UCSD-AML1 (cell line): ENCODE measurements at regions not wholly inside any gene's neighbourhood (a gene's known extent, or its start where the extent isn't known, plus 50 kb on each side); places are given as distances from the start of the nearest gene placed in this dataset.
"Not testable (repeated sequence)": the region's sequence is repeated elsewhere in the genome, so short reads cannot be mapped to it uniquely, and the experiment has no call there.

Experiments used
- DNase-seq: peaks from one replicate; lab custom pipeline; 2025; ENCODE audit not compliant: unreplicated experiment; lab: John Stamatoyannopoulos, UW

- DNase-seq: no peak
These were observed 100.3 kb upstream of the SPIN1 start for GRCh38 chr9:88287972-88288371.

DNA sequence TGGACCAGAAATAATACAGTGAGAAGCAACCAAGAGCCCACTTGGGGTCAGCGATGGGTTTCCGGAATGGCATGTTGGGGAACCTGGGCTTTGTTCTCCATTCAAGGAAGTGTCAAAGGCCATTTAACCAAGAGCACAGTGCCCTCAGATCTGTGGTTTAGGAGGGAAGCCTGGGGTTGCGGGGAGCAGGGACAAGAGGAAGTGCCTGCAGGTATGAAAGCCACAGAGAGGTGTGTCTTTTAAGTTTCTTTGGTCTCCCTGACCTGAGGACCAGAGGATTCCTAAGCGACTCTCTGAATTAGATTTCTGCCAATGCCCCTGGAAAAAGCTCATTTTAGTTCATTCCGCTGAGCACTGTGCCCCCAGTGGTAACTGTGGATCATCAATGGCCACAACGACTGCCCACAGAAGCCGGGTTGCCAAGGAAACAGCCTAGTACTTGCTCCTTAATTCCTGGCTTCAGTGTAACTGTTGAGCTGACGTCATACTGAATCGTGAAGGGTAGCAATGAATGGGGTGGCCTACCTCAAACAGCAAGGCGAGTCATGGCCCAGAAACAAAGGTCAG lies 107.3 kb upstream of the SPIN1 start:
- peak; percentile 34 for DNase-seq

DNA sequence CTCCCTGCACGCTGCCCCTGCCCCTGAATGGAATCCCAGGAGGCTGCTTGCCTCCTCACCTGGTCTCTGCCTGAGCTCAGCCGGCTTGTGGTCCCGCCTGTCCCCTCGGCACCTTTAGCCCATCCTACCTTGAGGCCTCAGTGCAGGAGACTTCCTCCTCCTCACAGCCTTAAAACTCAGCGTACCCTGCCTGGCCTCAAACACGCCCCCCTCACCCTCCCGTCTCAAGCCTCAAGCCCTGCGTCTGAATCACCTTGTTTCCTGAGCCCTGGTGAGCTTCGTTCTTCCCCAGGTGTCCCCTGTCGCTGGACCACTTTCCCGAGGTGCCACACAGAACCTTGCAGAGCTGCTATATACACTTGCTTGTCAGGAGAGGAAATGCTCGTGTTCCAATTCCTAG lies 110.2 kb upstream of the SPIN1 start:
- DNase-seq: no peak

GRCh38 chr9:88274078-88274477 lies 114.2 kb upstream of the SPIN1 start:
- DNase-seq: no peak

GRCh38 chr9:88272986-88273385 lies 115.3 kb upstream of the SPIN1 start:
- no peak for DNase-seq

GRCh38 chr9:88270413-88270812 lies 117.8 kb upstream of the SPIN1 start:
- no peak for DNase-seq

GRCh38 chr9:88268886-88269285 lies 119.4 kb upstream of the SPIN1 start:
- no peak for DNase-seq

- no peak for DNase-seq
These were observed 121.0 kb upstream of the SPIN1 start for GRCh38 chr9:88267283-88267682.

GRCh38 chr9:88266416-88266815 lies 121.8 kb upstream of the SPIN1 start:
- DNase-seq: no peak

DNA sequence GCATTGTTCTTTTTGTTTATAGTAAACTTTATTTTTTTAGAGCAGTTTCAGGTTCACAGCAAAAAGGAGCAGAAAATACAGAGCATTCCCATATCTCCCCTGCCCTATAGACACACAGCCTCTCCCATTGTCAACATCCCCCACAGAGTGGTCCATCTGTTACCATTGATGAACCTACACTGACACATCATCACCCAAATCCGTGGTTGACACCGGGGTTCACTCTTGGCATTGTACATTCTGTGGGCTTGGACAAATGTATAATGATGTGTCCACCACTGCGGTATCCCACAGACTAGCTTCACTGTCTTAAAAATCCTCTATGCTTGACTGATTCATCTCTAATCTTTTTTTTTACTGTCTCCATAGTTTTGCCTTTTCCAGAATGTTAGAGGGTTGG lies 120.7 kb upstream of the SPATA31C2 start:
- DNase-seq: no peak

- DNase-seq: no peak
These were observed 120.3 kb upstream of the SPATA31C2 start for GRCh38 chr9:88258601-88259000.

DNA sequence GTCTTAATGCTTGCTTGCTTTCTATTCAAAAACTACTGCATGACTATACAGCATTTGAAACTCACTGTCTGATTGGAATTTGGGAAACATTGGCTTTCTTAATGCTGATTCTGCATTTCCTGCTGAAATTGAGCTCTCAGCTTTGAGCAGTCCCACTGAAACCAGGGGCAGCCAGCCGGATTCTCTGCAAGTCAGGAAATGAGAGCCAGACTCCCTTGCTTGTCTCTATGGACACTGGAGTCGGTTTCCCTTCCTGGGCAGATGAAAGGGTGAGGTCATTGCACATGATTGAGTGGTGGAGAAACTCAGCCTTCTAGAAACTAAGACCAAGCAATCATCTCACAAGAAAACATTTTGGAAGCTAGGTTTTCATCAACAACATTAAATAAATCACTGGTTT lies 119.7 kb upstream of the SPATA31C2 start:
- DNase-seq: no peak

GRCh38 chr9:88256216-88256615 lies 117.9 kb upstream of the SPATA31C2 start:
- no peak for DNase-seq

DNA sequence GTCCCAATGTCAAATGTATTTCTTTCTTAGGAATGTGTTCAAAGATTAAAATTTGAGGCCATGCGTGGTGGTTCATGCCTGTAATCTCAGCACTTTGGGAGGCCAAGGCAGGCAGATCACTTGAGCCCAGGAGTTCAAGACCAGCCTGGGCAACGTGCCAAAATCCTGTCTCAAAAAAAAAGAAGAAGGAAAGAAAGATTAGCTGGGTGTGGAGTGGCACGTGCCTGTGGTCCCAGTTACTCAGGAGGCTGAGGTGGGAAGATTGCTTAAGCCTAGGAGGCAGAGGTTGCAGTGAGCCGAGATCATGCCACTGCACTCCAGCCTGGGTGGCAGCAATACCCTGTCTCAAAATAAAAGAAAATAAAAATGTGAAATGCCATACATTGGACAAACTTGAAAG lies 117.5 kb upstream of the SPATA31C2 start:
- not testable (repeated sequence) for DNase-seq

GRCh38 chr9:88251903-88252302 lies 113.6 kb upstream of the SPATA31C2 start:
- DNase-seq: no peak

GRCh38 chr9:88243736-88244135 lies 105.5 kb upstream of the SPATA31C2 start:
- DNase-seq: no peak

DNA sequence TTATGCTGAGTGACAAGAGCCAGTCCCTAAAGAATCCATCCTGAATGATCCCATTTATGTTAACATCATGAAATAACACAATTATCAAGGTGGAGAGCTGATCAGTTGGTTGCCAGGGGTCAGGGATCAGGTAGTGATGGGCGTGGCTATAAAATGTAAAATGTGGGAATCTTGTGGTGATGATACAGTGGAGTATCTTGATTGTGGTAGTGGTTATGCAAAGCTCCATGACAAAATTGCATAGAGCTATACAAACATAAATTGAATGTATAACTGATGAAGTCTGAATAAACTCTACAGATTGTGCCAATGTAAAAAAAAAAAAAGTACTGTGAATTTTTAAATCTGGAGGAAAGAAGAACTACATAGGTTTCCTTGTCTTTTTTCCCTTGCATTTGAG lies 104.6 kb upstream of the SPATA31C2 start:
- DNase-seq: no peak

DNA sequence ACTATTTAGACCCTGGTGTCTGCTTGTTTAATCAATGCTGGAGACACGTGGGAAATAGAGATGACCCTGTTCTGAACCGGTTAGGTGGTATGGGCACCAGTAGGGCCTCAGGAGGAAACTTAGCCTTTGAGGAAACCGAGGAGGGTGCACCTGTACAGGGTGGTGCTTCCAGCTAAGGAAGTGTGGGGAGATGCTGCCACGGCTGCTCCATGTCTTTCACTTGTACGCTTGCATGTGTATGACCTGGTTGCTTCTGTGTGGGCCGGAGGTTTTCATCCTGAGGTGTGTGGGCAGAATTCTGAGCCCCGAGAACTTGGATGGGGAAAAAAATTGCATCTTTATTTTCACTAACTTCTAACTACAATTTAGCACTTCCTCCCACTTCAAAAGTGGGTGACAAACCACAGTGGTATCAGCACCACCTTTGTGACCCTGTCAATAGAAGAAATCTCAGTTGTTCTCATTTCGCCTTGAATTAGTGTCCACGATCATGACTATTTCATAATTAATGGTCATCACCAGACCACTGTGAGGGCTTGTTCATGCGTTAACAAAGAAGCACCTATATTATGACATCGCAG lies 99.8 kb upstream of the SPATA31C2 start:
- no peak for DNase-seq

DNA sequence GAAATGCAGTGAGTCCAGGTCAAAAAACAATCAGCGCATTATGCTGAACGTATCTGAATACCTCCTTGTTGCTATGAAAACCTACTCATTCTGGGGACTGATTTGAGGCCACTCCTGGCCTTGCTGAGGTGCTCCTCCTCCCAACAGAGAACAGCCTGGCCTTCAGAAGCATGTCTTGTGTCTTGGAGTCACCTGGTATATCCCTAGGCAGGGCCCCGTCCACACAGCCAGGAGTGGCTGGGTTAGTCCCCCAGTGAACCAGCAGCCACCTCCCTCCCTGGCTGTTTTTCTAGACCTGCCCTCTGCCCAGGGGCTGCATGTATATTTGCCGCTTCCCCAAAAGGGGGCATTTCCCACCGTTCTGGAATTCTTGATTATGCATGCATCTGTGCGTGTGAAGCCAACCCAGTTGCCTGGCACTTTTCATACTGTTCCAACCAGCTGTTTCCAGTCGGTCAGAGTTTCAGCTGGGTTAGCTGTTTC lies 99.2 kb upstream of the SPATA31C2 start:
- no peak for DNase-seq

GRCh38 chr9:88236511-88237478 lies 98.5 kb upstream of the SPATA31C2 start:
- DNase-seq: no peak

DNA sequence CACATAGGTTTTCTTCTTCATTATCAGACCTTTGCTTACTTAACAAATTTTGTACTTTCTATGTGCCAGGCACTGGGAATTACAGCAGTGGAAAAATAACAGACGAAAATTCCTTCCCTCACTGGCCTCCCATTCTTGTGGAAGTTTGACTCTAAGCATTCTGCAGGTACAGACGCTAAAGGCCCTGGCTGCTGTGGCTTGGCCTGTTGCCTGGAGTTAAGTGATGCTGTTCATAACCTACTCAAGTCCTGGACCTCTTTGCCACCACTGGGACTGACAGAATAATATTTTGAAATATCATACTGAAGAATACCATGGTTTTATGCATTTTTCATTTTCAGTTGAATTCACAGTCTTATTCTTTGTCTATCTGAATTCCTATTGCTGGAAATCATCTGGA lies 97.3 kb upstream of the SPATA31C2 start:
- DNase-seq: no peak

- no peak for DNase-seq
These were observed 95.8 kb upstream of the SPATA31C2 start for GRCh38 chr9:88234114-88234513.
